ENCODE measurements at regions not wholly inside any gene's neighbourhood (a gene's known extent, or its start where the extent isn't known, plus 50 kb on each side); places are given as distances from the start of the nearest gene placed in this dataset.

GRCh38 chr1:95475686-95476457 lies 241.9 kb downstream of the RWDD3 start:
- TF ChIP-seq CTCF (IDR thresholded peaks at IDR 0.05; ENCODE audit: control extremely low read depth, extremely low read depth, low read depth, missing control alignments), result no peak
- DNase-seq (ENCODE audit: extremely low spot score), result no peak
- POLR2A ChIA-PET, result no interaction called here
- CTCF ChIA-PET, result no interaction called here

GRCh38 chr1:95496307-95496706 lies 262.3 kb downstream of the RWDD3 start:
- ChIA-PET CTCF (interaction anchor here (0.9 kb wide), 1 partner anchor 10 kb away, joined by 3 read pairs; no protein-coding TSS in a partner anchor), POLR2A (no interaction called here)
- no peak for DNase-seq (ENCODE audit: extremely low spot score)
- no peak for TF ChIP-seq CTCF (IDR thresholded peaks at IDR 0.05; ENCODE audit: control extremely low read depth, extremely low read depth, low read depth, missing control alignments)

GRCh38 chr1:95496773-95497172 lies 262.8 kb downstream of the RWDD3 start:
- ChIA-PET POLR2A (no interaction called here), CTCF (interaction anchor here (0.9 kb wide), 1 partner anchor 10 kb away, joined by 3 read pairs; no protein-coding TSS in a partner anchor)
- TF ChIP-seq CTCF (IDR thresholded peaks at IDR 0.05; ENCODE audit: control extremely low read depth, extremely low read depth, low read depth, missing control alignments), result no peak
- no peak for DNase-seq (ENCODE audit: extremely low spot score)

- POLR2A ChIA-PET, result no interaction called here
Measured at GRCh38 chr1:95497566-95497965, 263.6 kb downstream of the RWDD3 start.

GRCh38 chr1:95503278-95504030 lies 269.4 kb downstream of the RWDD3 start:
- ChIA-PET POLR2A (no interaction called here), CTCF (interaction anchor here (1.1 to 1.8 kb wide), 2 partner anchors 11 to 13 kb away, joined by 3 to 4 read pairs; no protein-coding TSS in a partner anchor)

More at GRCh38 chr1:95497566-95497965, 263.6 kb downstream of the RWDD3 start:
- CTCF ChIA-PET, result no interaction called here
- DNase-seq (ENCODE audit: extremely low spot score), result no peak
- no peak for TF ChIP-seq CTCF (IDR thresholded peaks at IDR 0.05; ENCODE audit: control extremely low read depth, extremely low read depth, low read depth, missing control alignments)

More at GRCh38 chr1:95503278-95504030, 269.4 kb downstream of the RWDD3 start:
- TF ChIP-seq CTCF (IDR thresholded peaks at IDR 0.05; ENCODE audit: control extremely low read depth, extremely low read depth, low read depth, missing control alignments), result no peak
- no peak for DNase-seq (ENCODE audit: extremely low spot score)

Data from GM10248 (cell line).